ENCODE measurements at regions not wholly inside any gene's neighbourhood (a gene's known extent, or its start where the extent isn't known, plus 50 kb on each side); places are given as distances from the start of the nearest gene placed in this dataset.
A peak's percentile ranks its signal among the peaks of the same experiment; 100 is the strongest.

GRCh38 chr15:69898243-69898642 is 199.5 kb downstream of the TLE3 start:
- DNase-seq, result no peak

- no peak for DNase-seq
These were observed 195.2 kb downstream of the TLE3 start for GRCh38 chr15:69902414-69903062.

- DNase-seq, result peak; percentile 69
These were observed 193.9 kb downstream of the TLE3 start for GRCh38 chr15:69903470-69904469.

GRCh38 chr15:69906256-69907185 is 191.2 kb downstream of the TLE3 start:
- no peak for DNase-seq

- no peak for DNase-seq
These were observed 189.7 kb downstream of the TLE3 start for GRCh38 chr15:69908060-69908459.

GRCh38 chr15:69908590-69909420 is 188.9 kb downstream of the TLE3 start:
- DNase-seq, result no peak

- DNase-seq, result no peak
These were observed 187.8 kb downstream of the TLE3 start for GRCh38 chr15:69909719-69910444.

- DNase-seq, result no peak
These were observed 187.2 kb downstream of the TLE3 start for GRCh38 chr15:69910514-69910913.

GRCh38 chr15:69912116-69912515 is 185.6 kb downstream of the TLE3 start:
- no peak for DNase-seq

- DNase-seq, result no peak
These were observed 183.7 kb downstream of the TLE3 start for GRCh38 chr15:69914040-69914439.

- no peak for DNase-seq
These were observed 182.8 kb downstream of the TLE3 start for GRCh38 chr15:69914960-69915359.

- no peak for DNase-seq
These were observed 181.4 kb downstream of the TLE3 start for GRCh38 chr15:69916169-69916785.

- no peak for DNase-seq
These were observed 180.7 kb downstream of the TLE3 start for GRCh38 chr15:69917056-69917455.

GRCh38 chr15:69919816-69920215 is 177.9 kb downstream of the TLE3 start:
- DNase-seq, result no peak

GRCh38 chr15:69920221-69920620 is 177.5 kb downstream of the TLE3 start:
- no peak for DNase-seq

GRCh38 chr15:69921626-69922619 is 175.8 kb downstream of the TLE3 start:
- no peak for DNase-seq

GRCh38 chr15:69924531-69924930 is 173.2 kb downstream of the TLE3 start:
- DNase-seq, result no peak

- peak; percentile 52 for DNase-seq
These were observed 171.7 kb downstream of the TLE3 start for GRCh38 chr15:69926006-69926405.

- DNase-seq, result no peak
These were observed 171.0 kb downstream of the TLE3 start for GRCh38 chr15:69926721-69927120.

Data from fibroblast of skin of abdomen (primary cell).